ENCODE measurements at regions not wholly inside any gene's neighbourhood (a gene's known extent, or its start where the extent isn't known, plus 50 kb on each side); places are given as distances from the start of the nearest gene placed in this dataset.
"Not testable (repeated sequence)": the region's sequence is repeated elsewhere in the genome, so short reads cannot be mapped to it uniquely, and the experiment has no call there.

GRCh38 chr9:21533597-21533996 is 51.5 kb upstream of the IFNE start:
- DNase-seq (ENCODE audit: low read depth in 2 of 2), result no peak

GRCh38 chr9:21535396-21535795 is 53.3 kb upstream of the IFNE start:
- DNase-seq (ENCODE audit: low read depth in 2 of 2), result no peak

DNA sequence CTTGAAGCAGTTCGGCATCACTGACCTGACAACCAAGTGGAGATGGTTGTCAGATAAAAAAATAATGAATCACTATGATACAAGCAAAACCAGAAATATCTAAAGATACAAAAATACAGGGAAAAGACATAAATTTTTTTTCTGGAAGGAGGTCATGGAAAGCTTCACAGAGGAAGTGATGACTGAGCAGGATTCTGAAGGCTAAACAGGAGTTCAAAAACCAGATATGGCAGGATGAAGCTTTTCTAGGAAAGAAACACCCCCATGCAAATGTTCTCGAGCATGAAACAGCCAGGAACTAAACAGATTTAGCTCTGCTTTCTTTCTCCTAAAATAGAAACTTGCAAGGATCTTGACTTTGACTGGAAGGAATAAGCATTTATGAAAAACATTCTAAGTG is 60.7 kb upstream of the IFNE start:
- DNase-seq (ENCODE audit: low read depth in 2 of 2), result no peak

- no peak for DNase-seq (ENCODE audit: low read depth in 2 of 2)
Observed at GRCh38 chr9:21543187-21543586, 61.1 kb upstream of the IFNE start.

GRCh38 chr9:21543816-21544215 is 61.7 kb upstream of the IFNE start:
- not testable (repeated sequence) for DNase-seq (ENCODE audit: low read depth in 2 of 2)

DNA sequence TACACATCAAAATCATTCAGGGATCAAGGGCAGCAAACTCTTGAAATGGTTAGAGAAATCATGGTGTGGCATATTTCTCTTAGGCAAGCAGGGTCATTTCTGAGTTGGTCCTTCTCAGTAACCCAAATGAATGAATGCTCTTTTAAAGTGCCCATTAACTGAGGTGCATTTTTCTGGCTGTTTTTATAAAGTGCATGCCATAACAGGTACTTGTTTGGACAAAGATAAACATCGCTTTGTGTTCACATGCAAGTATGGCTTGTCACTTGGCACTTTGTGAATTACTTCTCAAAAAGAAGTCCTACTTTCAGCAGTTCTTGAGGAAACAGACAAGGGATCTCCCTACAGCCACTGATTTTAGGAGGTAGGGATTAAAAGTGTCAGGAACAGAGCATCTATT is 64.8 kb upstream of the IFNE start:
- no peak for DNase-seq (ENCODE audit: low read depth in 2 of 2)

DNA sequence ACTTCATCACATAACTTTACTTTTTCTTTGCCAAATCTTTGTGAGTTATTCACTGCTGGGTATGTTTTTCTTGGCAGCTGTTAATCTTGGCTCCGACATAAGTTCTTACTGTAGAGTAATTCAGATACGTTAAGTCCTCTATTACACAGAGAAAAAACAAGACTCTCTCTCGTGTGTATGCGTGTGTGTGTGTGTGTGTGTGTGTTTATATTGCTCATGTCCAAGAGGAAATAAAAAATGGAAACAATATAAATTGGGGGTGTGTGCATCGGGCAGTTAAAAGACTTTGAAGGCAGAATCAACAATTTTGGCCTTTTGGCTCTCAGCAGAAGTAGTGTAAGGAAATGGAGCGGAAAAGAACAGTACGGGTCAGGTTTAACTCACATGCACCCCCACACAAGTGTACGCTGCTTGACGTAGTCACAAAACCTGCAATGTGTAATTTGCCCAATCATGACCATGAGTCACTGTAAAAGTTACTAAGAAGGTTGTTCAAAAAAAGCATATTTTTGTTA is 67.2 kb upstream of the IFNE start:
- DNase-seq (ENCODE audit: low read depth in 2 of 2), result peak; percentile 92

DNA sequence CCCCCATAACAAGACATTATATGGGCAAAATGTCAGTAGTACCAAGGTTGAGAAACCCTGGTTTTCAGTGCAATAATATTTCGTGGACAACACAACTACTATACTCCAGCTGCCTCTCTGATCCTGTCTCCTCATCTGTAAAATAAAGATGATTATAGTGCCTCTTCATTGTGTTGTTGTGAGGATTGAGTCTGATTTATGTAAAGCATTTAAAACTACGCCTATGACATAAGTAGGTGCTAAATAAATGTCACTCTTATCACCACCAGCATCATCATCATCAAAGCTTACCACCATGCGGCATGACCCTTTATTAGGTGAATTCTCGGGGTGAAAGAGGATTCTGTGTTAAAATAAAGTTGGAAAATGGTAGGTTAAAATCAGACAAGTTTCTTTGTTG is 67.8 kb upstream of the IFNE start:
- DNase-seq (ENCODE audit: low read depth in 2 of 2), result no peak

DNA sequence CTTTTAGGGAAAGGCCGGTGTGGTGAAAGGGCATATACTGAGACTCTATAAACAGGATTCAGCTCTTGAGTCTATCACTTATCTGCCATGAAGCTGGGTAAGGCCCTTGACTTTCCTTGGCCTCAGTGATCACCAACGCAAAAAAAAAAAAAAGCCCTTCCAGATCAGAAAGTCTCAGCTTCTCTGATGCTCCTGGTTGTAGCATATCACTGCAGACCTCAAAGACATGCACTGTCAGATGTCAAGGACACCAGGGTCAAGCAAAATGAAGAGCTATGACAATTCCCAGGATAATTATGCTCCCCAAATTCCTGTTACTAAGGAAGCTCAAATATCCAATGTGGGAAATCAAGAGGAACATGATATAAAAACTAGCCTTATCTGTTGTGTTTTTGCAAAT is 68.3 kb upstream of the IFNE start:
- no peak for DNase-seq (ENCODE audit: low read depth in 2 of 2)

GRCh38 chr9:21551401-21551800 is 69.3 kb upstream of the IFNE start:
- no peak for DNase-seq (ENCODE audit: low read depth in 2 of 2)

DNA sequence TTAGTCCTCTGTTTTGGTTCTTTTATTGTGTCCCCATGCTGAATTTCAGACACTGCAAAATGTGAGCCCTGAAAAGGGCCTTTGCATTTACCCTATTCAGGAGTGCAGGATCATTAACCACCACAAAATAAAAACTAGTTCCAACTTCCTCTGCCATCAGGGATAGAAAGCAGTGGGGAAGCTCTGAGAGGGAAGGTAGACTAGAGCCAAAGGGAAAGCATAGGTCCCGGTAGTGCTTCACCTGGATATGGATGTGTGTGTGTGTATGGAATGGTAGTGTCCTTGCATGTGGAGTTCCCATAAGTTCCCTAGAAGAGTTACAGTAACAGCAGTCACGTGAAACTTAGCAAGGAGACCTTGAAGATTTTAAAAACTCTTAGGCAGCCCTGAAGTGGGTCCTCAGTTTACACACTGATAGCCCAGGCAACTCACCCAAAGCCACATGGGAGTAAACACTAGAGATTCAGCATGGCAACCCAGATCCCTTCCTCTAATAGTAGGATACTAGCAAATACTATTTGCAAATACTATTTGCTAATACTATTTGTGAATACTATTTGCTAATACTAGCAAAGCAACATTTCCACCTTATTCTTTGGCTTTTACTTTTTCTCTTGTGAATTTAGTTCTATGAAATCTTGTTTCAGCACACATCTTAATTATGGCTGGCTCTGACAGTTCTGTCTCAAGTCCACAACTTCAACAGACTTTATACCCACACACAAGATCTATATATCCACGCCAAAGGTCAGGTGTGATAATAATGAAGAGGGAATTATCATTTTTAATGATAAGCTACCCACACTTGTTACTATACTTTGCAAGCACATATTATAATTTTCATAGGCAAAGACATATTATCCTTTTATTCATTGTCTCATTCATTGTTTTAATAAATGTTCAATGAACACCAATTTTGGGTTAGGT is 70.4 kb upstream of the IFNE start:
- DNase-seq (ENCODE audit: low read depth in 2 of 2), result no peak

DNA sequence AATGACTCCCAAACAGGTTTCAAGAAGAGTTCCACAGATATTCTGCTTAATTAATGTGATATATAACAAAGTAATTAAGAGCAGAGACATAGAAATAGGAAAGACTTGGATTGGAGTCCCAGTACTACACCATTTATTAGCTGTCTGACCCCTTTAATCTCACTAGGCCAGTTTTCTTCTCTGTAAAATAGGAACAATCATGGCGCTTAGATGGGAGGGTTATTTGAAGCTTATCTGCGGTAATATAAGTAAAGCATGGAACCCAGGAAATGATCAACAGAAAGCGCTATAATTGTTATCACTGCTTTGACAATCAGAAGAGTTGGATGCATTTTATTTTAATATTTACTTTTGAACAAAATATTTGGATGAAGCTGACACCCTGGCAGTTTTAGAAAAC is 71.3 kb upstream of the IFNE start:
- no peak for DNase-seq (ENCODE audit: low read depth in 2 of 2)

DNA sequence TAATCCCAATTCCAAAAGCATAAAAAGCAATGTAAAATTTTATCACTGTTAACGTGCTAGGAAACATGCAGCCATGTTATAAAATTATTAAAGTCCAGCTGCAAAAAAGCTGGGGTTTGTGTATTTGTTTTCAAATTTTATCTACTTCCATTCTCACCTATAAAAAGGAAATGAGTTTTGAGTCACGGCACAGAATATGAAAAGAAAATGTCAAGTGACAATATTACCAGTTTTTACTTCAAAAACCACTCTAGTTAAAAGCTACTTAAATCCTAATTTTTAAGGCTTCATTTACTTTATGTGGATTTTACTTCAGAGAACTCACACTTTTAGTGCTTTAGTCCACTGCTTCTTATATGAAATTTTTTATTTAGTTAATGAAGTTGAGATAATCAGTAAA is 72.7 kb upstream of the IFNE start:
- no peak for DNase-seq (ENCODE audit: low read depth in 2 of 2)

DNA sequence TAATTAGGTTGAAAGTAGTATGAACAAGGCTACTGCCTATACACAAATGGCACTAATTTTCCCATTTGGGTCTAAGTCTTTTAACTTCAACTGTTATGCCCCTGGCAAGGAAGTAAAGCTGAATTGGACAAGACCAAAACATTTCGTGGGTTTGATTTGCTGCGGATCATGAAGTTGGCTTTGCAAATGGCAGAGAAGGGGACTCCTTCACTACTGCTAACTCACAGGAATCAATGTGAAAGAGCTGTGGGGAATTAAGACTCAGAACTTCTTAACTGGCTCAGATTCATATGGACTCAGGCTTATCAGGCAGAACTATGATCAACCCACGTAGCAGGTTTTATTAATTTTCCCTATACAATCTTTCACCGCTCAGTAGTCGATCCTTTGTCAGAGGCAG is 73.8 kb upstream of the IFNE start:
- no peak for DNase-seq (ENCODE audit: low read depth in 2 of 2)

DNA sequence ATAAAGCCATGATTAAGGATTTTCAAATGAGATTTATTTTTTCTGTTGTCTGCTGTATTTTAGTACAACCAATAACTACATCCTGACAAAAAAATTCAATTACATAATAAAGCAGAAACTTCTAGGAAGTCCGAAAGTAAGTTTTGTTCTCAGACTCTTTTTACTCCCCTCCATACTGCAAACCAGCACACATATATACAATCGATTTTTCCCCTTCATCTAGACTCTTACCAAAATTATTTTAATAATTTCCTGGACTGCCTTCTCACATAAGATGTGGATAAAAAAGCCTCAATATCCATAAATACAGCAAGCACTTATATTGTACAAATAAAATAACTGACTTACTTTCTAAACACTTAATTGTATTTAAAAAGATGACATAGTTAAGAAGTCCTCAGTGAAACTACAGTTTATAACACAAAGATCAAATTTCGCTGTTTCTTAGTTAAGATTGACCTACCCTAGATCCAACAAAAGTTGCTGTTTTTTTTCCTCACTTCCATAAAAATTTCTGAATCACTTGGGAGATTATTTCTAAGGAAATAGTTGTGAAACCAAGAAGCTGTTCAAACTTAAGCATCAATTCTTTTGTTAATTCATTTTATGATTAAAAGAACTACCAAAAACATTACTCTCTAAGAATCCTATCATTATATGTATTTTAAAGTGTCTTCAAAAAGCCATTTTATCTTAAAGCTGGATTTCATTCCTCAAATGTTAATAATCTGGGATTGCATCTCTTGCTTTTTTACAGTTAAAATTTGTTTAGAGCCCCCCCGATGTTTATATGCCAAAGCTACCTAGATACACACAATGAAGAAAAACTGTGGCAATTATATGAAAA is 74.7 kb upstream of the IFNE start:
- no peak for DNase-seq (ENCODE audit: low read depth in 2 of 2)

- DNase-seq (ENCODE audit: low read depth in 2 of 2), result no peak
Observed at GRCh38 chr9:21557428-21557768, 75.3 kb upstream of the IFNE start.

GRCh38 chr9:21558079-21558478 is 76.0 kb upstream of the IFNE start:
- no peak for DNase-seq (ENCODE audit: low read depth in 2 of 2)

DNA sequence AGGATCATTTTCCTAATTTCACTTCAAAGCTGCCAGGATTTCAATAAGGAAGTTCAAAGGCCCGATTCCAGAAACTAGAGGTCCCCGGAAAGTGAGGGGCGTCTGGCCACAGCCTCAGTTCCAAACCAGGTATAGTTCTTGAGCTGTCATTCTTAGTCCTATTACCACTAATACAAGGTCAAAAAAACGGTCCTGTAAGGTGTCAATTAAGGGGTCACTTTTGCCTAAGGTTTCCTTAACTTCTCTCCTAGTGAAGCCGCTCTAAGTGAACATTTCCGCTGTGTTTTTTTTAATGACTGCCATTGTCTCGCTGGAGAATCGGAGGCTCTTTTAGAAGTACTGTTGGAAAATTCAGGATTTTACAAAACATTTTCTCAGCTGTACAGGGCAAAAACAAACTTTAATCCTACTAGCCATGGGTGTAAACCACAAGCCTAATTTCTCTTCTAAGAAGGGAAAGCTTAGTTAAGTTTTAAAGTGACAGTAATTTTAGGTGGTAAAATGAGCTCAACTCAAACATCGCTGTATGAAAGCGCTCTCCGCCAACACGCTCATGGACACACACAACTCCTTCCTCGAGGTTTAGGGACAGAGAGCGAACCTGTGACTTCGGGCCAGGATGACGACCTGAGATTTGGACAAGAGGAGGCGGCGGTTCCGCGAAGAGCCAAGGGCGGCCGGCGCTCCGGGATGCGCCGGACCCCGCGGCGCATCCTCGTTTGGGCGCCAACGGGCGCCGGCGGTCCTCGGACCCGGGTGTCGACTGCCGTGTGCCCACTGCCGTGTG is 76.7 kb upstream of the IFNE start:
- DNase-seq (ENCODE audit: low read depth in 2 of 2), result no peak

DNA sequence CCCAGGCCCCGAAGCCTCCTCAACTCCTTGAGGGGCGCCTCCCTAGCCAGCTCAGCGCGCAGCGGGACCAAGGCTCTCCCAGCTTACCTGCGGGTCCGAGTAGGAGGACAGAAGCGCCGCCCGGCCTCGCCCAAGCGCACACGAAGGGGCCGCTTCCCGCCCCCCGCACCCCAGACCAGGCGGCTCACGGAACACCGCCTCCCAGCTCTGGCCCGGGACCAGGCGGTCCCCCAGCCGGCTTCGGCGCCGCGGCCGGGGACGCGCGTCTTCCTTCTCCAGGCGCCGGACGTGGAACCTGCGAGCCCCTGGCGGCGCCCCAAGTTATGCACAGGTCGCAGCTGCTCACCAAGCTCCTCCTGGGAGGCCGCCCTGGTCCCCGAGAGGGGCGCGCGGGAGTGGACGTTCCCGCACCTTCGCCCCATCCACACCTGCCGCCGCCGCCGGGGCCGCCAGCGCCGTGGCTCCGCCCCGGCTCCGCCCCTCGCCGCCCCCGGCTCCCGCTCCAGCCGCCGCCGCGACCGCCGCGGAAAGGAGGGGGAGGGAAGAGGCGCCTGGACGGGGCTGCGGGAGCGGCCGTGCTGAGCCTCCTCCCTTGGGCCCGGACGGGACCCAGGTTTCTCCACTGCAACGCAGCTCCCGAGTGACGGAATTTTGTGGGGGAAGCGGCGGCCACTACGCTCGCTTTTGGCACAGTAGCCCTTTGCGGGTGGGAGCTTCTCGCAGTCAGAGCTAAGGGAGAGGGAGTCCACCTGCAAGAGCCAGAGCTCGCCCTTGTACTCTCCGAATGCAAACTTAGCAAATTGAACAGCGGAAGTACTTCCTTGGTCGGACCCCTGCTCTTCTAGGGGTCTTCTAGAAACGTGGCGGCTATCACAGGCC is 77.5 kb upstream of the IFNE start:
- DNase-seq (ENCODE audit: low read depth in 2 of 2), result peak in 1 of 2 experiments; percentile 42

GRCh38 chr9:21560281-21560745 is 78.2 kb upstream of the IFNE start:
- no peak for DNase-seq (ENCODE audit: low read depth in 2 of 2)

GRCh38 chr9:21561502-21561901 is 79.4 kb upstream of the IFNE start:
- no peak for DNase-seq (ENCODE audit: low read depth in 2 of 2)

All from fibroblast of skin of left quadriceps (primary cell).